ENCODE measurements at regions not wholly inside any gene's neighbourhood (a gene's known extent, or its start where the extent isn't known, plus 50 kb on each side); places are given as distances from the start of the nearest gene placed in this dataset.

- 47% methylated on average over 3 of the region's 3 CpGs; no CpG with 5 or more reads in 1 of the 2 experiments for WGBS, 2 experiments (ENCODE audit: extremely low coverage in 1 of 2, insufficient coverage in 1 of 2, insufficient read length in 1 of 2, insufficient replicate concordance in 2 of 2, low coverage in 1 of 2, low lambda C conversion rate in 2 of 2, missing lambda C conversion rate in 1 of 2)
- CTCF ChIA-PET (ENCODE audit: partially characterized antibody): interaction anchor here (0.9 to 1.1 kb wide), 2 partner anchors 10 to 20 kb away, joined by 3 read pairs; no protein-coding TSS in a partner anchor
- TF ChIP-seq KDM5A (IDR thresholded peaks at IDR 0.05; ENCODE audit: low read length) (no peak), POU5F1 (IDR thresholded peaks at IDR 0.05; ENCODE audit: low read depth, low read length) (no peak), JUND (IDR thresholded peaks at IDR 0.05; ENCODE audit: low read length) (no peak), RBBP5 (IDR thresholded peaks at IDR 0.05; ENCODE audit: borderline replicate concordance, low read depth, low read length) (no peak), TCF12 (IDR thresholded peaks at IDR 0.05; ENCODE audit: low read depth, low read length) (no peak), SIX5 (IDR thresholded peaks at IDR 0.05; ENCODE audit: low read depth, low read length) (no peak), ATF2 (IDR thresholded peaks at IDR 0.05; ENCODE audit: low read length) (no peak), TBP (IDR thresholded peaks at IDR 0.05; ENCODE audit: low read depth, low read length) (no peak), SP1 (IDR thresholded peaks at IDR 0.05; ENCODE audit: low read depth, low read length) (no peak), CHD2 (IDR thresholded peaks at IDR 0.05; ENCODE audit: low read length) (no peak), GTF2F1 (IDR thresholded peaks at IDR 0.05; ENCODE audit: borderline replicate concordance, low read depth, low read length) (no peak), EP300 (IDR thresholded peaks at IDR 0.05; ENCODE audit: borderline replicate concordance in 1 of 2, low read depth in 2 of 2, low read length in 2 of 2) (no peak), SIN3A (conservative IDR thresholded peaks at IDR 0.05 in 1 of 2, IDR thresholded peaks at IDR 0.05 in 1 of 2; ENCODE audit: low read depth in 1 of 2, low read length in 2 of 2) (no peak), CREB1 (IDR thresholded peaks at IDR 0.05) (no peak)
Observed at GRCh38 chr4:13268703-13269102, 215.4 kb downstream of the RAB28 start.

More at GRCh38 chr4:13268703-13269102, 215.4 kb downstream of the RAB28 start:
- no peak overlapping the region for H3K23ac ChIP-seq (ENCODE audit: insufficient read length)
- H3K56ac ChIP-seq (replicated peaks; ENCODE audit: insufficient read length, low read depth, low read length): no peak overlapping the region
- no peak overlapping the region for H3K18ac ChIP-seq (ENCODE audit: extremely low read depth, low read length)
- H3K79me2 ChIP-seq (ENCODE audit: control insufficient read depth in 1 of 2, insufficient read depth in 2 of 2, low read length in 2 of 2): no peaks in the 10 kb centered on the region
- no peak overlapping the region for H3K4ac ChIP-seq (replicated peaks; ENCODE audit: insufficient read length, low read depth, low read length)
- H2BK120ac ChIP-seq (replicated peaks; ENCODE audit: low read depth, low read length): no peak overlapping the region
- no peak overlapping the region for H3K14ac ChIP-seq (ENCODE audit: insufficient read length)
- H4K91ac ChIP-seq (replicated peaks; ENCODE audit: insufficient read length, low read length): no peak overlapping the region
- H3K9me3 ChIP-seq (ENCODE audit: insufficient read depth in 2 of 2, low read depth in 1 of 2, low read length in 1 of 2): no peaks in the 10 kb centered on the region
- peaks cover 0 to 1% (median 0%) of the 10 kb centered on the region in 4 experiments; a peak in 1 of 7 replicates for H3K27me3 ChIP-seq (replicated peaks in 1 of 4; ENCODE audit: control insufficient read depth in 3 of 4, extremely low read depth in 1 of 4, insufficient read depth in 3 of 4, low read length in 3 of 4)
- H2BK5ac ChIP-seq (ENCODE audit: low read depth, low read length): no peak overlapping the region
- no peak overlapping the region for H2BK20ac ChIP-seq (ENCODE audit: low read length)
- H4K20me1 ChIP-seq (replicated peaks in 1 of 2; ENCODE audit: control insufficient read depth in 1 of 2, insufficient read depth in 2 of 2, low read length in 2 of 2): no peaks in the 10 kb centered on the region
- no peak for DNase-seq (ENCODE audit: low read depth in 1 of 2, low spot score in 2 of 2)
- peaks cover 0 to 15% (median 3%) of the 10 kb centered on the region in 4 experiments; a peak in 4 of 7 replicates for H3K4me1 ChIP-seq (replicated peaks in 1 of 4; ENCODE audit: control insufficient read depth in 3 of 4, insufficient read depth in 4 of 4, low read length in 3 of 4)
- H4K5ac ChIP-seq (ENCODE audit: insufficient read length, low read depth, low read length): no peak overlapping the region
- POLR2A ChIA-PET (ENCODE audit: partially characterized antibody): no interaction called here
- no peak overlapping the region for H2AFZ ChIP-seq (ENCODE audit: low read length)
- no peaks in the 10 kb centered on the region for H3K23me2 ChIP-seq (ENCODE audit: low read depth, low read length)
- no peaks in the 10 kb centered on the region for H3K36me3 ChIP-seq (ENCODE audit: control insufficient read depth in 2 of 4, insufficient read depth in 4 of 4, low read length in 3 of 4)
- H2AK5ac ChIP-seq (ENCODE audit: low read depth, low read length): no peak overlapping the region
- H3K79me1 ChIP-seq (ENCODE audit: low read depth, low read length): no peaks in the 10 kb centered on the region
- H2BK12ac ChIP-seq (ENCODE audit: low read depth, low read length): no peak overlapping the region
- FAIRE-seq: peak; percentile 7
- H2BK15ac ChIP-seq (ENCODE audit: low read length): no peak overlapping the region
- H3K4me3 ChIP-seq (ENCODE audit: extremely low read depth in 1 of 4, insufficient read depth in 2 of 4, low read depth in 3 of 4, low read length in 4 of 4): no peak overlapping the region
- no peak overlapping the region for H3K9ac ChIP-seq (replicated peaks in 1 of 4; ENCODE audit: extremely low read depth in 1 of 4, low read depth in 3 of 4, low read length in 3 of 4)
- H3K4me2 ChIP-seq (ENCODE audit: insufficient read depth in 1 of 2, low read depth in 2 of 2, low read length in 2 of 2): peak overlapping the region in 1 of 2 experiments; percentile 4; a peak in 1 of 4 replicates
- no peak overlapping the region for H4K8ac ChIP-seq (ENCODE audit: extremely low read depth, insufficient read depth, low read length)
- no peak overlapping the region for H3K27ac ChIP-seq (ENCODE audit: low read depth, low read length)
